D341Med (cell line): ENCODE measurements at regions not wholly inside any gene's neighbourhood (a gene's known extent, or its start where the extent isn't known, plus 50 kb on each side); places are given as distances from the start of the nearest gene placed in this dataset.
"Not testable (repeated sequence)": the region's sequence is repeated elsewhere in the genome, so short reads cannot be mapped to it uniquely, and the experiment has no call there.

Experiments used
- DNase-seq: peaks from one replicate; pipeline ENCODE4 v3.0.0; 2012; ENCODE audit warnings: low spot score

GRCh38 chr18:44545359-44545985 lies 135.2 kb upstream of the SETBP1 start:
- DNase-seq = no peak

GRCh38 chr18:44546954-44547353 lies 133.7 kb upstream of the SETBP1 start:
- DNase-seq = no peak

DNA sequence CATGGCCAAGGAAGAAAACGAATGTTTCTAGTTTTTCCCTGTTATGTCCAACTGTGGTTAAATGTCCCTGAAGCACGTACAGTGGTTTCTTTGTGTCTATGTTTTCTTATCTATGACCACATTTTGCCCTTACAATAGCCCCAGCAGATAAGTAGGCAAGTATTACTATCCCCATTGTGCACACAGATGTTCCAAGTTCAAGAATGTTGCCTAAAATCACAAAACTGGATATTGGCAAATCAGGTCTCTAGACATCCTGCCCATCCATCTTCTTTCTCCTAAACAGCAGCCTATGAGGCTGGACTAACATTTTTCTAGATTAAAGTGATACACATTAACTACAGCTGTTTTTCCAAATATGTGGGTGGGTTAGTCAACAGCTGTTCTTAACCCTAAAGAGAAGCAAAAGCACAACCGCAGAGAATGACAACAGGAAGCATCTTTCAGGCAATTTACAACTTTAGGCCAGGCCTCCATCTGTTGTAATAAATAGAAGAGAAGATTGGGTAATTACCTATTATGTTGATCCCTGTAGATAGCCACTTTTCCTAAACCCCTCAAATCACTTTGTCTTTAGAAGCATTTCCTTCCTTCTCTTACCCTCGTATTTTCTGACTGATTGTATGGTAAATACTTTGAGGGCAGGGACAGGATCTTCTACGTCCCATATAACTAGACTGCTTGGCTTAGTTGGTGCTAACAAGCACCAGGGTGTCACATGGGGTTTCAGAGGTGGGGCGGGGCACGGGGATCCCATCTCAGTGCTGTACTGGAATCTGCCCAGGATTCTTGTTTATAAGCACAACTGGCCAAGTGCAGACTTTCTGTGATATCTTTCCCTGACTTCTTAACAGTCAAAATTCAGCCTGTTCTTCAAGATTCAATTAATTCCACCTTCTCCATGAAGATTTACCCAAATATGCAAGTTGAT lies 132.1 kb upstream of the SETBP1 start:
- DNase-seq = no peak

DNA sequence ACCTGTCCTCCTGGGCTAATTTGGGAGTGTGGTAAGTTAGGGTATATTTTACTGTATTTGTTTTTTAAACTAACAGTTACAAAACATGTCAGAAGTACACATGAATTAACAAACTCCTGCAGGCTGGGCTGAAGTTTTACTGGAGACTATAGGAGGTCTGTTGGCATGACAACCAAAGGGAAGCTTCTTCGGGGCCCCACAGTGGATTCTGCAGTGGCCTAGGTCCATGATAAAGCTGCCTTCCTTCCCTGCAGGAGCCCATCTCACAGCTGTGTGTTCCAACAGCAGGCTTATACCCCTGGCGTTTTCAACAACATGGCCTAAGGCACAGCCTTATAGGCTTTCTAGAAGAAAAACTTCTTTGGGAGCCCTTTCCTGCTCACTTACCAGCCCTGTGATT lies 128.0 kb upstream of the SETBP1 start:
- DNase-seq = no peak

DNA sequence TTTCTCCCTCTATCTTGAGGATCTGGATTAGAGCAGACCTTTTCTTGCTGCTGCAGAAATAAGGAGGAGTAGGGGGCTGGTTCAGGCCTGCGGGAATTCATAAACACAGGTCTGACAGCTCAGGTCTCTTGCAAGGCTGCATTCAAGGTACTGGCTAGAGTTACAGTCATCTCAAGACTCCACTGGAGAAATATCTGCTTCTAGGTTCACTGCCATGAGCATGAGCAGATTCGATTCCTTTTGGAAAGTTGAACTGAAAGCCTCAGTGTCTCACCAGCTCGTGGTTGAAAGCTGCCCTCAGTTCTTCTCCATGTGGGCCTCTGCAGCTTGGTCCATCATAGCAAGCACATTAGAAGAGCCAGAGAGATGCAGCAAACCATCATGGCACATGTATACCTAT lies 124.4 kb upstream of the SETBP1 start:
- no peak for DNase-seq

DNA sequence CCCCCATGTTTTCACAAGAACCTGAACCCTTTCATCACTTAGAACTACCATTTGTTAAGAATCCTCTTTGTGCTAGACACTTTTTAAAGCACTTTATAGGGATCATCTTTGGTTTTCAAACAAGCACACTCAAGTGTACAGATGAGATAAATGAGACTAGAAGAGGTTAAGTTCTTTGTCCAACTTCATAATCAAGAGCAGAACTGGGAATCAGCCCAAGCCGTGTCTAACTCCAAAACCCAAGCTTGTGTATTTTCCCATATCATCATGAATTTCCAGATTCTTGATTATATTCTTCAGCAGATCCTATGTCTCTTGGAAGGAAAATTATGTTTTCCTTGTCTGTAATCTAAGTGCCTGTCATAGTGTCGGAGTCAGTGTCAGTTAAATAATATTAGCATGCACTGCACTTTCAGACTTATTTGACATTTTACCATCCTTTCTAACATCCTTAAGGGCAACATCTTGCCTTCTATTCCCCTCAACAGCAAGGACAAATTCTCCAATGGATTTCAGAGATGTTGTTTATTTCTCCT lies 123.0 kb upstream of the SETBP1 start:
- no peak for DNase-seq

- DNase-seq = no peak
Measured at GRCh38 chr18:44558767-44559166, 121.9 kb upstream of the SETBP1 start.

- no peak for DNase-seq
Measured at GRCh38 chr18:44562986-44563385, 117.7 kb upstream of the SETBP1 start.

GRCh38 chr18:44564922-44565321 lies 115.8 kb upstream of the SETBP1 start:
- no peak for DNase-seq

- DNase-seq = no peak
Measured at GRCh38 chr18:44568342-44568741, 112.3 kb upstream of the SETBP1 start.

GRCh38 chr18:44568986-44569385 lies 111.7 kb upstream of the SETBP1 start:
- no peak for DNase-seq

DNA sequence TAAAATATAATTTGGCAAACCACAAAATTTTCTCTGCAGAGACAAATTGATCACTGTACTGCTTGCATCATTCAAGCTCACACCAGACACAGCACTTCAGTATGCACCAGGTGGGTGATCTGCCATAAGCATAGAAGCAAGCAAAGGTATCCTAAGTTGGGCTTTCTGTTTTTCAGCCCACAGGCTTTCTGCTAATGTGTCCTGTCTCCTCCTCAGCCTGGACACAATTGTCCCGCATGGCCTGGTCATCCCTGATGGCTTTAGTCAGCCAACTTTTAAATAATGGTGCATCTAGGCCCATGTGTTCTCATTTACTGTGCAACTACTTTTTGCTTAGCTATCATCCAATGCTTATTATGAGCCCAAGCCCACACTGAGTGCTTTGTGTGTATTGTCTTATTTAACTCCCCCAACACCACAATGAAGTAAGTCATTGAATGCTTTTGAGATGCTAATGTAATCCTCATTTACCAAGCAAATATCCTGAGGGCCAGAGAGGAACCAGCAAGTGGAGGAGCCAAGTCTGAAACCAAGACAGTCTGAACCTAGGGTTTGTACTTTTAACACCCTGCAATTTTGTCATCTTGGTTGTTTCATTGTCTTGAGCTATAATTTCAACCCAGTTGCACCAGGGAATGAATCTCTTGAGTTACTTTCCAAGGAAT lies 111.2 kb upstream of the SETBP1 start:
- DNase-seq = no peak

GRCh38 chr18:44579028-44579702 lies 101.5 kb upstream of the SETBP1 start:
- DNase-seq = peak; percentile 64

DNA sequence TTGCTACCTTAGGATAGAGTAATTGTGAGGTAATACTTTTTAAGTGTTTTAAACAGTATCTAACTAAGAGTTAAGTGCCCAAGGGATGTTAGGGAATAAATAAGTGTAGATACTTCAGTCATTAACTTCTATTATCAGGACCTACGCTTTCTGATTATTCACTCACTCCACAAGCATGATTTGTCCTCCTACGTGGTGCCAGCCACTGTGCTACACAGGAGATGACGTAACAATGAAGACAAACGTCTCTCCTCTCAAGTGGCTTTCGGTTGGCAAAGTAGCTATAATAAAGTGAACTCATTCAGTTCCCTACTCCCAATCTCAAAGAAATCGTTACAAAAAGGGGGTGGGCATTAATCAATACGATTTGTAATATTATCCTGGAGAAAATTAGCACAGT lies 100.9 kb upstream of the SETBP1 start:
- DNase-seq = no peak

DNA sequence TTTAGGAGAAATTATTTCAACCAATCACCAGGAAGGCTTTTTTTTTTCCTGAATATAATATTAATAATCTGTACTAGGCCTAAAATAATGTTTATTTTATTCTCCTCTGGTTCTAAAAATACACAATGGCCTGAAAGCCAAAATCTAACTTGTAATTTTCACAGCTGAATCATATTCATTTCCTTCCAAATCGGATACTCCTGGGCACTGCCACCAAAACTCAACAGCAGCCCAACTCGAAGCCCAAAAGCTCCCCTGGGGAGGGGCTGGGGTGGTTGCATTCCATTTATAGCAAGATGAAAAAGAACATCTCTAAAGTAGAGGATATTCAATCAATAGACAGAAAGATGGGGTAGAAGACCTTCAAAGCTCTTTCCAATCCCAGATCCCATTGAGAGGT lies 100.5 kb upstream of the SETBP1 start:
- no peak for DNase-seq

- DNase-seq = not testable (repeated sequence)
Measured at GRCh38 chr18:44580782-44581181, 99.9 kb upstream of the SETBP1 start.

GRCh38 chr18:44582456-44582855 lies 98.2 kb upstream of the SETBP1 start:
- DNase-seq = no peak

DNA sequence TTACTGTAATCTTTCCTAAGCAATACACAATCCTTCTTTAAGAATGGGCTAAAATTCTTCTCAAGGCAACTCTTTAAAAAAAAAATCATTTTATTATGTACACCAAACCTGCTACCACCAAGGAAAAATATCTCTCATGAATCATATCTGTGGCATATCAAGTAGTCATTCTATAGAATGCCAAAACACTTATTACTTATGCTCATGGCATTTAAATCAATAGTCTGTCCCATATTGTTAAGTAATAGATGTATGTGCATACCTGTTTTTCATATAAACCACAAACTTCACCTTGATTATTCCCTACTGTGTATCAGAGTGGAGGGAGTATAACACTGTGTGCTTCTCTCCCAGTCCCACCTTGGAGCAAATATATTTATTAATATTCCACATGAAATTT lies 95.8 kb upstream of the SETBP1 start:
- no peak for DNase-seq

DNA sequence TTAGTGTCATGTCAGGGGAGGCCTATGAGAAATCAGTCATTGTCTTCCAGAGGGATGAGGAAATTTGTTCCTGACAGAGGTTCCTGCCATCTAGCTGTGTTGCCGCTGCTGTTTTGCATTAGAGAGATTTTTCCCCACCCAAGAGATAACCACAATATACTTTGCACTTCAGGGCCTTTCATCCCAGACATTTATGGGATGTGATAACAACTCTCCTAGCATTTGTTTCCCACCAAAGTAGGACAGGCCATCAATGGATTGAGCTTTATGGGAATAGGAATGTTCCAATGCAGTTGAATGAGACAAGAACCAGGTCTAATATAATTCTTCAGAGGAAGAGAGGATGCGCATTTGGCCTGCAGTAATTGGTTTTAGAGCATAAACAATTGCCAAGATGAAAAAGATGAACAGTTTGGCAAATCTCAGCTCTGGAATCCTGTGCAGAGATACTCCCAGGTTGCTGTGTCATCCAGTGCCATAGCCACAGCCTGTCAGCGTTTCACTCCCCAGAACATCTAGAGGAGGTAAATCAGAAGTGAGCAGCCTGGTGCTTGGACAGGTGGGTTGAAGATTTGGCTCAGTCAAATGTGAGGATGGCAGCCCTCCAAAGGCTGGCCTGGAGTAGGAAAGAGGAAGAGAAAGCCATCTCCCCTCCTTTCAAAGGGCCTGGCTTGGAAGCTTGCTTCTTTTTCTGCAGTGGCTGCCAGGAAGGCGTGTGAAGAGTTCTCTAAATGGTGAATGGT lies 93.7 kb upstream of the SETBP1 start:
- DNase-seq = no peak

- peak; percentile 51 for DNase-seq
Measured at GRCh38 chr18:44588508-44588907, 92.2 kb upstream of the SETBP1 start.

DNA sequence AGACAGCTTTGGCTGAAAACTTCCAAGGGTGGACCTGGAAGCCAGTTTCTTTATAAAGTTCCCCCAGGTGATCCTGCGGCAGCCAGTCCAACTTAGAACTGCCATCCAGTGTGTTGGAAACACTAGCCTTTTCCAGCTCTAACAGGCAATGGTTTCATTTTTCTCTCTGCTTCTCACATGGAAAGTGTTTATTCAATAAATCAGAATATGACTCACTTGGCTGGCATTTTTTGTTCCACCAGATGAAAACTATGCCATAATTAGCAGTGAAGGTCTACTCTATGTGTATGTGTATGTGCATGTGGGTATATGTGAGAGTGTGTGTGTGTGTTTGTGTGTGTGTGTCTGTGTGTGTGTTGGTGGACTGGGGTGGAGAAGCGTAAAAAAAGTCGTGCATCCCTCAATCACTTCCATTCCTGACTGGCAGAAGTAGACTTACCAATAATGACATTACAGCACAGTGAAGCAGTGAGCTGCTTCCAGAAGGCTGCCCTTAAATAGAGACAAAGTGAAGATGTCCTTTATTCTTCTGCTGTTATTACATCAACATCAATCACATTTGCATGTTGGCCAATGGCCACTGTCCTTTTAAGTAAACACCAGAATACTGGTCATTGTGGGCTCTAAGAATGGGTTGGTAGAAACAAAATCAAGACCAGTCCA lies 90.9 kb upstream of the SETBP1 start:
- no peak for DNase-seq
